GM12878 (cell line): ENCODE measurements at regions not wholly inside any gene's neighbourhood (a gene's known extent, or its start where the extent isn't known, plus 50 kb on each side); places are given as distances from the start of the nearest gene placed in this dataset.

Source experiments
- ATAC-seq: fragments of 200-7000 bp; cut with Tn5 transposase; 3 replicates; pipeline ENCODE4 v1.9.1; 2020; ENCODE audit warnings: mild to moderate bottlenecking, moderate library complexity
- BruUV-seq: library from RNA; stranded (reverse); fragments of 400-500 nt; replicated peaks from 2 replicates; lab custom pipeline; 2021; lab: Mats Ljungman, UMichigan
- CTCF ChIA-PET: fragments of 300-600 bp; sonication (Branson Sonifier 250); formaldehyde crosslinking; extraction: SDS; loops from one replicate; lab custom pipeline; 2021; ENCODE audit warnings: inconsistent platforms; lab: Yijun Ruan, JAX
- POLR2A ChIA-PET: fragments of 350-600 bp; formaldehyde crosslinking; extraction: SDS; loops from one replicate; lab custom pipeline; 2021; ENCODE audit warnings: inconsistent platforms; lab: Charles Lee
- RAD21 ChIA-PET: fragments of 300-600 bp; sonication (Branson Sonifier 250); formaldehyde crosslinking; loops from one replicate; lab custom pipeline; 2023; ENCODE audit warnings: antibody characterized with exemption; ENCODE audit not compliant: unreplicated experiment; lab: Charles Lee
- SMC1A ChIA-PET: fragments of 300-600 bp; sonication (Branson Sonifier 250); formaldehyde crosslinking; loops from one replicate; lab custom pipeline; 2023; ENCODE audit not compliant: unreplicated experiment, uncharacterized antibody; lab: Charles Lee
- DNase-seq: peaks from one replicate; pipeline ENCODE4 v3.0.0-alpha.2; 2011; ENCODE audit warnings: low read depth, low spot score
- FAIRE-seq: peaks from 3 replicates; lab custom pipeline; 2011; peaks lifted over from hg19 to GRCh38; lab: Jason Lieb, UNC
- H2AFZ ChIP-seq: 2 replicates; pipeline ENCODE4 v1.6.0; 2011; ENCODE audit warnings: low read depth, low read length, control low read depth; ENCODE audit not compliant: control insufficient read depth
- H3K27ac ChIP-seq: 2 replicates; pipeline ENCODE4 v1.5.1; 2011; ENCODE audit warnings: control low read depth; ENCODE audit not compliant: control insufficient read depth, insufficient read depth
- H3K27me3 ChIP-seq, 2 experiments: replicated peaks in 1 of 2; 2 replicates each; pipeline versions ENCODE4 v1.6.0 to v1.6.1; 2011; ENCODE audit warnings: low read length in 1 of 2; ENCODE audit not compliant: control insufficient read depth in 2 of 2, insufficient read depth in 2 of 2
- H3K36me3 ChIP-seq, 2 experiments: 2 replicates each; pipeline ENCODE4 v1.5.1; 2011; ENCODE audit warnings: low read length in 1 of 2; ENCODE audit not compliant: control insufficient read depth in 2 of 2, insufficient read depth in 2 of 2
- H3K4me1 ChIP-seq: 2 replicates; pipeline ENCODE4 v1.6.1; 2011; ENCODE audit warnings: mild to moderate bottlenecking, low read length, moderate library complexity, mixed read lengths; ENCODE audit not compliant: control insufficient read depth, insufficient read depth
- H3K4me2 ChIP-seq: 2 replicates; pipeline ENCODE4 v1.6.0; 2011; ENCODE audit warnings: control low read depth; ENCODE audit not compliant: control insufficient read depth, insufficient read depth
- H3K4me3 ChIP-seq: fragments of 200-600 bp; sonication (generic); 2 replicates; pipeline ENCODE4 v1.5.1; 2016
- H3K79me2 ChIP-seq: 2 replicates; pipeline ENCODE4 v1.6.0; 2011; ENCODE audit warnings: low read length; ENCODE audit not compliant: control insufficient read depth, insufficient read depth
- H3K9ac ChIP-seq: 2 replicates; pipeline ENCODE4 v1.8.0; 2011; ENCODE audit warnings: low read length, control low read depth, mixed read lengths; ENCODE audit not compliant: control insufficient read depth, insufficient read depth
- H3K9me3 ChIP-seq: replicated peaks from 3 replicates; pipeline ENCODE4 v1.5.1; 2011; ENCODE audit warnings: mild to moderate bottlenecking, low read length; ENCODE audit not compliant: control insufficient read depth, insufficient read depth
- H4K20me1 ChIP-seq: 2 replicates; pipeline ENCODE4 v1.6.0; 2011; ENCODE audit not compliant: control insufficient read depth, insufficient read depth
- BCL11A ChIP-seq: IDR thresholded peaks from 2 replicates; pipeline ENCODE4 v1.6.1; 2011; ENCODE audit warnings: low read depth, low read length
- CBFB ChIP-seq: IDR thresholded peaks from 2 replicates; pipeline ENCODE4 v1.6.1; 2016; ENCODE audit warnings: antibody characterized with exemption, low read depth
- CHD4 ChIP-seq: fragments of 200-600 bp; sonication (generic); IDR thresholded peaks from 2 replicates; pipeline ENCODE4 v1.6.1; 2016; ENCODE audit warnings: mild to moderate bottlenecking
- KLF5 ChIP-seq: fragments of 450-650 bp; IDR thresholded peaks from 2 replicates; pipeline ENCODE4 v1.6.1; 2014; ENCODE audit warnings: mild to moderate bottlenecking; ENCODE audit not compliant: partially characterized antibody
- RCOR1 ChIP-seq: conservative IDR thresholded peaks from 2 replicates; pipeline ENCODE4 v1.6.1; 2012; ENCODE audit warnings: low read depth, low read length, improper control_type of control experiment
- STAT3 ChIP-seq: IDR thresholded peaks from 2 replicates; pipeline ENCODE4 v1.6.1; 2011; ENCODE audit warnings: low read depth, low read length, improper control_type of control experiment
- ZSCAN29 ChIP-seq: fragments of 450-650 bp; IDR thresholded peaks from 2 replicates; pipeline ENCODE4 v1.6.1; 2017; ENCODE audit warnings: mild to moderate bottlenecking, moderate library complexity
- whole genome bisulfite sequencing: methylation state at CpG from one replicate; pipeline ENCODE4 v1.1.6; 2016; ENCODE audit warnings: low lambda C conversion rate; ENCODE audit not compliant: insufficient replicate concordance, insufficient coverage; ENCODE audit errors: missing lambda C conversion rate; 5-methylcytosine and 5-hydroxymethylcytosine counted together
- in situ Hi-C: fragments of 300-500 bp; cut with MboI; formaldehyde crosslinking; loops from 9 replicates; pipeline ENCODE4 v1.14.3; 2018; ENCODE audit warnings: mixed read lengths
- intact Hi-C: fragments of 100-400 bp; cut with micrococcal nuclease; formaldehyde crosslinking; loops from one replicate; pipeline ENCODE4 v1.14.2; 2022; ENCODE audit not compliant: unreplicated experiment
- TF ChIP-seq, protein P1 (sequence below): fragments of 150-350 bp; IDR thresholded peaks from 2 replicates; pipeline ENCODE4 v1.6.1; 2016; ENCODE audit warnings: low read depth, low read length
- TF ChIP-seq, protein P2 (sequence below): fragments of 450-650 bp; IDR thresholded peaks from 2 replicates; pipeline ENCODE4 v1.6.1; 2017; ENCODE audit warnings: mild to moderate bottlenecking
- TF ChIP-seq, protein P3 (sequence below): IDR thresholded peaks from 2 replicates; pipeline ENCODE4 v1.6.1; 2012; ENCODE audit warnings: improper control_type of control experiment, low read depth, low read length; ENCODE audit not compliant: insufficient replicate concordance
- TF ChIP-seq, protein P4 (sequence below): fragments of 450-650 bp; IDR thresholded peaks from 2 replicates; pipeline ENCODE4 v1.6.1; 2014; ENCODE audit warnings: mild to moderate bottlenecking

DNA sequence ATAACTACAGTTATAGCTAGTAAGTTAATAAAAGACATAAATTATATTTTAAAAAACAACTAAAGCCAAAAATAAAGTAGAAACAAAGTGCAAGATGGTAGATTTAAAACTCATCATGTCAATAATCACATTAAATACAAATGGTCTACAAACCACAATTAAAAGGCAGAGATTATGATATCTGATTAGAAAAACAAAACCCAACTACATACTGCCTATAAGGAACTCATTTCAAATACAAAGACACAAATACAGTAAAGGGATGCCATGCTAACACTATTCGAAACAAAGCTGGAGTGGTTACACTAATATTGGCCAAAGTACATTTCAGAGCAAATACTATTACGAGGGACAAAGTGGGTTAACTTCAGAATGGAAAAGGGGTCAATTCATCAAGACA lies 426.5 kb downstream of the SHQ1 start (continued):
- TF ChIP-seq, protein P1, sequence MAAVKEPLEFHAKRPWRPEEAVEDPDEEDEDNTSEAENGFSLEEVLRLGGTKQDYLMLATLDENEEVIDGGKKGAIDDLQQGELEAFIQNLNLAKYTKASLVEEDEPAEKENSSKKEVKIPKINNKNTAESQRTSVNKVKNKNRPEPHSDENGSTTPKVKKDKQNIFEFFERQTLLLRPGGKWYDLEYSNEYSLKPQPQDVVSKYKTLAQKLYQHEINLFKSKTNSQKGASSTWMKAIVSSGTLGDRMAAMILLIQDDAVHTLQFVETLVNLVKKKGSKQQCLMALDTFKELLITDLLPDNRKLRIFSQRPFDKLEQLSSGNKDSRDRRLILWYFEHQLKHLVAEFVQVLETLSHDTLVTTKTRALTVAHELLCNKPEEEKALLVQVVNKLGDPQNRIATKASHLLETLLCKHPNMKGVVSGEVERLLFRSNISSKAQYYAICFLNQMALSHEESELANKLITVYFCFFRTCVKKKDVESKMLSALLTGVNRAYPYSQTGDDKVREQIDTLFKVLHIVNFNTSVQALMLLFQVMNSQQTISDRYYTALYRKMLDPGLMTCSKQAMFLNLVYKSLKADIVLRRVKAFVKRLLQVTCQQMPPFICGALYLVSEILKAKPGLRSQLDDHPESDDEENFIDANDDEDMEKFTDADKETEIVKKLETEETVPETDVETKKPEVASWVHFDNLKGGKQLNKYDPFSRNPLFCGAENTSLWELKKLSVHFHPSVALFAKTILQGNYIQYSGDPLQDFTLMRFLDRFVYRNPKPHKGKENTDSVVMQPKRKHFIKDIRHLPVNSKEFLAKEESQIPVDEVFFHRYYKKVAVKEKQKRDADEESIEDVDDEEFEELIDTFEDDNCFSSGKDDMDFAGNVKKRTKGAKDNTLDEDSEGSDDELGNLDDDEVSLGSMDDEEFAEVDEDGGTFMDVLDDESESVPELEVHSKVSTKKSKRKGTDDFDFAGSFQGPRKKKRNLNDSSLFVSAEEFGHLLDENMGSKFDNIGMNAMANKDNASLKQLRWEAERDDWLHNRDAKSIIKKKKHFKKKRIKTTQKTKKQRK, result no peak
- TF ChIP-seq, all 136 proteins: peak for 0

DNA sequence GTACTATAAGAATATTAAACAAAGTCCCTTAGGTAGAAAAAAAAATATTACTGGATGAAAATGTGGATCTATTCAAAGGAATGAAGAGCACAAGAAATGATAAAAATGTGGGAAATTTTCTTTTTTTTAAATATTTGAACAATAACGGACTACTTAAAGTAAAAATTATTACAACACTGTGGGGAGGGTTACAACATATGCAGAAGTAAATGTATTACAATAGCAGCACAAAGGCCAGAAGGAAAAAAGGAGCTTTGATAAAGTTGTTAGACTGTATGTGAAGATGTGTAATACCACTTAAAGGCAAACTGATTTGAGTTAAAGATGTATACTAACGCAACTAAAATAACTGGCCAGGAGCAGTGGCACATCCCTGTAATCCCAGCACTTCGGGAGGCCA lies 427.1 kb downstream of the SHQ1 start:
- Histone ChIP-seq H3K27ac (no peak overlapping the region), H3K9me3 (peaks cover 3% of the 10 kb centered on the region; the same call in 2 of the 3 replicates), H3K9ac (no peak overlapping the region), H4K20me1 (no peaks in the 10 kb centered on the region; the same call in 1 of the 2 replicates), H3K4me1 (peaks cover 10% of the 10 kb centered on the region; the same call in 1 of the 2 replicates), H3K27me3 (no peaks in the 10 kb centered on the region), H3K4me3 (no peak overlapping the region), H3K79me2 (peaks cover 48% of the 10 kb centered on the region), H3K36me3 (no peaks in the 10 kb centered on the region), H2AFZ (no peak overlapping the region), H3K4me2 (no peak overlapping the region)
- intact Hi-C loops, result no loop called here
- ChIA-PET RAD21 (interaction anchor here (0.8 kb wide), 1 partner anchor 21 kb away, joined by 3 read pairs; no protein-coding TSS in a partner anchor), POLR2A (no interaction called here), SMC1A (interaction anchor here (1.3 to 1.6 kb wide), 3 partner anchors 10 to 20 kb away, joined by 3 to 4 read pairs (median 4); no protein-coding TSS in a partner anchor), CTCF (interaction anchor here (1.4 kb wide), 1 partner anchor 401 kb away, joined by 3 read pairs; no protein-coding TSS in a partner anchor)
- FAIRE-seq (no peak), ATAC-seq (no peak), DNase-seq (no peak)
- 84% methylated on average over 3 of the region's 3 CpGs for WGBS
- no TSS peak for BruUV-seq
- in situ Hi-C loops, result no loop called here
- no peak for TF ChIP-seq KLF5
- TF ChIP-seq STAT3, result no peak
- no peak for TF ChIP-seq ZSCAN29
- TF ChIP-seq, protein P2, sequence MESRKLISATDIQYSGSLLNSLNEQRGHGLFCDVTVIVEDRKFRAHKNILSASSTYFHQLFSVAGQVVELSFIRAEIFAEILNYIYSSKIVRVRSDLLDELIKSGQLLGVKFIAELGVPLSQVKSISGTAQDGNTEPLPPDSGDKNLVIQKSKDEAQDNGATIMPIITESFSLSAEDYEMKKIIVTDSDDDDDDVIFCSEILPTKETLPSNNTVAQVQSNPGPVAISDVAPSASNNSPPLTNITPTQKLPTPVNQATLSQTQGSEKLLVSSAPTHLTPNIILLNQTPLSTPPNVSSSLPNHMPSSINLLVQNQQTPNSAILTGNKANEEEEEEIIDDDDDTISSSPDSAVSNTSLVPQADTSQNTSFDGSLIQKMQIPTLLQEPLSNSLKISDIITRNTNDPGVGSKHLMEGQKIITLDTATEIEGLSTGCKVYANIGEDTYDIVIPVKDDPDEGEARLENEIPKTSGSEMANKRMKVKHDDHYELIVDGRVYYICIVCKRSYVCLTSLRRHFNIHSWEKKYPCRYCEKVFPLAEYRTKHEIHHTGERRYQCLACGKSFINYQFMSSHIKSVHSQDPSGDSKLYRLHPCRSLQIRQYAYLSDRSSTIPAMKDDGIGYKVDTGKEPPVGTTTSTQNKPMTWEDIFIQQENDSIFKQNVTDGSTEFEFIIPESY, result no peak
- no peak for TF ChIP-seq RCOR1
- no peak for TF ChIP-seq BCL11A
- TF ChIP-seq CHD4, result no peak
- TF ChIP-seq CBFB, result no peak
- TF ChIP-seq, protein P3, sequence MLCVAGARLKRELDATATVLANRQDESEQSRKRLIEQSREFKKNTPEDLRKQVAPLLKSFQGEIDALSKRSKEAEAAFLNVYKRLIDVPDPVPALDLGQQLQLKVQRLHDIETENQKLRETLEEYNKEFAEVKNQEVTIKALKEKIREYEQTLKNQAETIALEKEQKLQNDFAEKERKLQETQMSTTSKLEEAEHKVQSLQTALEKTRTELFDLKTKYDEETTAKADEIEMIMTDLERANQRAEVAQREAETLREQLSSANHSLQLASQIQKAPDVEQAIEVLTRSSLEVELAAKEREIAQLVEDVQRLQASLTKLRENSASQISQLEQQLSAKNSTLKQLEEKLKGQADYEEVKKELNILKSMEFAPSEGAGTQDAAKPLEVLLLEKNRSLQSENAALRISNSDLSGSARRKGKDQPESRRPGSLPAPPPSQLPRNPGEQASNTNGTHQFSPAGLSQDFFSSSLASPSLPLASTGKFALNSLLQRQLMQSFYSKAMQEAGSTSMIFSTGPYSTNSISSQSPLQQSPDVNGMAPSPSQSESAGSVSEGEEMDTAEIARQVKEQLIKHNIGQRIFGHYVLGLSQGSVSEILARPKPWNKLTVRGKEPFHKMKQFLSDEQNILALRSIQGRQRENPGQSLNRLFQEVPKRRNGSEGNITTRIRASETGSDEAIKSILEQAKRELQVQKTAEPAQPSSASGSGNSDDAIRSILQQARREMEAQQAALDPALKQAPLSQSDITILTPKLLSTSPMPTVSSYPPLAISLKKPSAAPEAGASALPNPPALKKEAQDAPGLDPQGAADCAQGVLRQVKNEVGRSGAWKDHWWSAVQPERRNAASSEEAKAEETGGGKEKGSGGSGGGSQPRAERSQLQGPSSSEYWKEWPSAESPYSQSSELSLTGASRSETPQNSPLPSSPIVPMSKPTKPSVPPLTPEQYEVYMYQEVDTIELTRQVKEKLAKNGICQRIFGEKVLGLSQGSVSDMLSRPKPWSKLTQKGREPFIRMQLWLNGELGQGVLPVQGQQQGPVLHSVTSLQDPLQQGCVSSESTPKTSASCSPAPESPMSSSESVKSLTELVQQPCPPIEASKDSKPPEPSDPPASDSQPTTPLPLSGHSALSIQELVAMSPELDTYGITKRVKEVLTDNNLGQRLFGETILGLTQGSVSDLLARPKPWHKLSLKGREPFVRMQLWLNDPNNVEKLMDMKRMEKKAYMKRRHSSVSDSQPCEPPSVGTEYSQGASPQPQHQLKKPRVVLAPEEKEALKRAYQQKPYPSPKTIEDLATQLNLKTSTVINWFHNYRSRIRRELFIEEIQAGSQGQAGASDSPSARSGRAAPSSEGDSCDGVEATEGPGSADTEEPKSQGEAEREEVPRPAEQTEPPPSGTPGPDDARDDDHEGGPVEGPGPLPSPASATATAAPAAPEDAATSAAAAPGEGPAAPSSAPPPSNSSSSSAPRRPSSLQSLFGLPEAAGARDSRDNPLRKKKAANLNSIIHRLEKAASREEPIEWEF, result no peak
- TF ChIP-seq, protein P4, sequence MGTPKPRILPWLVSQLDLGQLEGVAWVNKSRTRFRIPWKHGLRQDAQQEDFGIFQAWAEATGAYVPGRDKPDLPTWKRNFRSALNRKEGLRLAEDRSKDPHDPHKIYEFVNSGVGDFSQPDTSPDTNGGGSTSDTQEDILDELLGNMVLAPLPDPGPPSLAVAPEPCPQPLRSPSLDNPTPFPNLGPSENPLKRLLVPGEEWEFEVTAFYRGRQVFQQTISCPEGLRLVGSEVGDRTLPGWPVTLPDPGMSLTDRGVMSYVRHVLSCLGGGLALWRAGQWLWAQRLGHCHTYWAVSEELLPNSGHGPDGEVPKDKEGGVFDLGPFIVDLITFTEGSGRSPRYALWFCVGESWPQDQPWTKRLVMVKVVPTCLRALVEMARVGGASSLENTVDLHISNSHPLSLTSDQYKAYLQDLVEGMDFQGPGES, result no peak
